Posterior cingulate gyrus (tissue), 11 donors: ENCODE measurements at regions not wholly inside any gene's neighbourhood (a gene's known extent, or its start where the extent isn't known, plus 50 kb on each side); places are given as distances from the start of the nearest gene placed in this dataset.
"Not testable (repeated sequence)": the region's sequence is repeated elsewhere in the genome, so short reads cannot be mapped to it uniquely, and the experiment has no call there.

Experiments
- DNase-seq, 10 donors: peaks; one replicate each; pipeline versions ENCODE4 v3.0.0 to v3.0.0-alpha.2; 2020 to 2021; ENCODE audit warnings: mixed read lengths in 3 of 10
- intact Hi-C: fragments of 100-400 bp; cut with DNase I; formaldehyde crosslinking; loops from one replicate; pipeline ENCODE4 v1.15.1; 2023

DNA sequence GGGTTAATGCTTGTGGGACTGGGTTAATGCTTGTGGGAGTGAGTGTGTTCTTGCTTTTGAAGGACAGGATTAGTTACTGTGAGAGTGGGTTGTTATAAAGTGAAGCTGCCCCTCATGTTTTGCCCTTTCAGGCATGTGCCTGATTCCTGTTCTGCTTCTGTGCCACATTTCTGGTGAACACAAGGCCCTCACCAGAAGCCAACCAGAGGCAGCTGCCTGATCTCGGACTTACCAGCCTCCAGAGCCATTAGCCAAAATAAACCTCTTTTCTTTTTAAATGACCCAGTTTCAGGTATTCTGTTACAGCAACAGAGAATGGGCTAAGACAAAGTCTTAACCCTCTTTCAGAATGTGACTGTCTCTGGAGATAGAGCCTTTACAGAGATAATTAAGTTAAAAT, 113.3 kb upstream of the TMTC4 start:
- intact Hi-C loops, result no loop called here
- DNase-seq, result no peak

GRCh38 chr13:100776686-100777085, 102.1 kb upstream of the TMTC4 start:
- intact Hi-C loops, DNase-seq: not testable (repeated sequence)

- no peak for DNase-seq
- intact Hi-C loops, result no loop called here
Measured at GRCh38 chr13:100773923-100774663, 99.5 kb upstream of the TMTC4 start.

DNA sequence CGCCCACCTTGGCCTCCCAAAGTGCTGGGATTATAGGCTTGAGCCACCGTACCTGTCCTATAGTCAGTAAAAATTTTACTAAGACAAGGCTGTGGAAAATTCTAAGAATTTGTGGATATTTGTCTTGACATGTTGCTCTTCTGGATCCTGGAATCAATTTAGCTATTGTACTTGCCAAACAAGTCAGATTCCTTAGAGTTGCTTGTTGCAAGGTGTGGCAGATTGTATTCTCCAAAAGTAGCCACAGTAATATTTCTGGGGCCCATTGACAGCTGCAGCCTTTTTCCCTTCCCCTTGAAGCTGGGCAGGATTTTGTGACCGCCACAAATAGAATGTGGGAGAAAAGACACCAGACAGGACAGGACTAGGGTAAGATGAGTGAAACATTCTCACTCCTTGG, 98.8 kb upstream of the TMTC4 start:
- no peak for DNase-seq
- intact Hi-C loops, result no loop called here

DNA sequence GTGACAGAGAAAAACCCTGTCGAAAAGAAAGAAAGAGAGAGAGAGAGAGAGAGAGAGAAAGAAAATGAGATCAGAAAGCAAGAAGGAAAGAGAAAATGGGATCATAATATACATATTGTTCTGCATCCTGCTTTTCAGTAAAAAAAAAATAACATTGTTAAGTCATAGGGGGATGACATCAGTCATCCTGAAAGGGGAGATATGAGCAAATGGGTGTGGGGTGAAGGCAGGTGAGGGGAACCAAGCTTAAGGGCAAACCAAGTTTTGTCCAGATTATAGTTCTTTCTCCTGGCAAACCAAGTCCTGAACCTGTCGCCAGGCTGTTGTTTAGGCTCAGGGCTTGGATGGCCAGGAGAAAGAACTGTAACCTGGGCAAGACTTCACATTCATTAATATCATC, 92.6 kb upstream of the TMTC4 start:
- intact Hi-C loops, result no loop called here
- DNase-seq, result no peak

- DNase-seq, intact Hi-C loops: not testable (repeated sequence)
Measured at GRCh38 chr13:100766570-100766969, 92.0 kb upstream of the TMTC4 start.

GRCh38 chr13:100764937-100765336, 90.3 kb upstream of the TMTC4 start:
- DNase-seq, result no peak

GRCh38 chr13:100762126-100762525, 87.5 kb upstream of the TMTC4 start:
- DNase-seq, intact Hi-C loops: not testable (repeated sequence)

More at GRCh38 chr13:100764937-100765336, 90.3 kb upstream of the TMTC4 start:
- intact Hi-C loops, result no loop called here

DNA sequence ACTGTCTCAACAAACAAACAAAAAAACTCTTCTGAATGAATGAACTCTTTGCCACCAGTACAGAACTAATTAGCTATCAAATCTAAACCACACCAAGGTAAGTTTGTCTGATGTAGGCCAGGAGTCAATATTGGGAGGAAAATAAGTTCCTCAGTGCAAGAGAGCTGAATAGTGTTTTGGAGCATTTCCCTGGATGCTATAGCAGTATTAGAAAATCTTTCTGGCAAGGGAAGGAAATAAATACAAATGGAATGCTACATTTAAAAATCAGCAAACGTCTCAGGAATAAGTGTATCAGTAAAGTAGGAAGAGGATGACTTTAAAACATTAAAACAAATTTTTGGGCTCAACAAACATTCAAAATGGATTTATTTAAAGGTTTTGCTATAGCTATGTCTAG, 81.3 kb upstream of the TMTC4 start:
- DNase-seq, result no peak
- intact Hi-C loops, result no loop called here

GRCh38 chr13:100754459-100754858, 79.9 kb upstream of the TMTC4 start:
- intact Hi-C loops, result no loop called here
- DNase-seq, result no peak

DNA sequence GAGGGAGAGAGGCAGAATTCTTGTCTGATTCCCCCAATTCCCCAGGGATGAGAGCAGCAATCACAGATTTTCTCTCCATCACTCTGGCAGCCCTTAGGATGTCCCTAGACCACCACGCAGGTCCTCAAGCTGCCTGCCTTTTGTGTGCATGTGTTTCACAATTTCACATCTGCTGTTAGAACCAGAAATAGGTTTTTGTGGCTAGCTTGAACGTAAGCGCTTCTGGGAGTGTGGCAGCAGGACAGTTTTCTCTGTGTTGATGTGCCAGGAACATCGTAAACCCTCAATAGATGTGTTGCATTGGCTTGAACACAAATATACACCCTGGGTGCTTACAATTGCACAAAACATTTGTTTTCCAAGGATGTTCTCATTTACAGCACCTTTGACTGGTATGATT, 78.8 kb upstream of the TMTC4 start:
- DNase-seq, result peak in 2 of 10 donors; percentile 10 to 15
- intact Hi-C loops, result no loop called here

- DNase-seq, result peak in 6 of 10 donors; percentile 17 to 91 (median 48)
Measured at GRCh38 chr13:100751826-100752225, 77.2 kb upstream of the TMTC4 start.

GRCh38 chr13:100746953-100747683, 72.5 kb upstream of the TMTC4 start:
- DNase-seq, result no peak
- intact Hi-C loops, result no loop called here

More at GRCh38 chr13:100751826-100752225, 77.2 kb upstream of the TMTC4 start:
- intact Hi-C loops, result no loop called here

DNA sequence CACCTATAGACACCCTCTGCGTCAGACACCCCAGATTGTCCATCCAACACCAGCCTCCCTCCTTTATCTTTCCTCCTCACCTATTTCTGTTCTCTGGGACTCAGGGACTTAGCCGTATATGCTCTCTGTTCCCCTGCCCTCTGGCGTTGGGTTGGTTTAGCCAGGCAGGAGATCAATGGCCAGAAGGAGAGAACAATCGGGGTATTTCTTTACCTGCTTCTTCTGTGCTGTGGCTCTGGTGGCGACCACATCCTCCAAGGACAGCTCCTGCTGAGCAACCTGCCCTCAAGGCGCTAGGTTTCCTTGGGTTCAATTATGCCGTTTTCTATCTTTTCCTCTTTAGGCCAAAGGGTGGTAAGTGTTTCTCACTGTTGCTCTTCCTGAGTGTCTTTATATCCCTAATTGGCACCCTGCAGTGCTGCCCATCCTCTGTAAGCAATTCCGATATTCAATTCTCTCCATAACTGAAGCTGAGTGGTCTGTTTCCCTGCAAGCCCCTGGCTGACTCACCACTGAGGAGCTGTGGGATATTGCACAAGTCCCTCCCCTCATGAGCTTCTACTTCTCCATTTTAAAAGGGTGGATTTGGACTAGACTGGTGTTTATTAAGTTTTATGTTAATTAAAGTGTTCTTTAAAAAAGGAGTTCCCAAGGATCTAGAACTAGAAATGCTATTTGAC, 63.7 kb upstream of the TMTC4 start:
- no peak for DNase-seq
- intact Hi-C loops, result no loop called here

DNA sequence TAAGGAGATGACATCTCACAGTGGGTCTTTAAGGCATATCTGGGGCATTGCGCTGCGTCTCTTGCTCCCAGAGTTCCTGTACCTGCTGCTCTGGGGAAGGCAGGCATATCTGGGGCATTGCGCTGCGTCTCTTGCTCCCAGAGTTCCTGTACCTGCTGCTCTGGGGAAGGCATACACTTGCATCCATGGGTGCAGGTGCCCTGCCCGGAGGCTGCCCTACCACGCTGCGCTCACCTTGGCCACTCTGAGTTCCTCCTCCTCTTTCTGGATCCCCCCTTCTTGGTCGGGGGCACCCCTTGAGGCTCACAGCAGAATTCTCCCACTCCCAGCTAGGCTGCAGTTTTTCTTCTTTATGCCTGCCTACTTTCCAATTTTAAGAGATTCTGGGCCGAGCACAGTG, 60.9 kb upstream of the TMTC4 start:
- DNase-seq, result no peak
- intact Hi-C loops, result no loop called here

- intact Hi-C loops, result no loop called here
Measured at GRCh38 chr13:100734194-100734720, 59.7 kb upstream of the TMTC4 start.

DNA sequence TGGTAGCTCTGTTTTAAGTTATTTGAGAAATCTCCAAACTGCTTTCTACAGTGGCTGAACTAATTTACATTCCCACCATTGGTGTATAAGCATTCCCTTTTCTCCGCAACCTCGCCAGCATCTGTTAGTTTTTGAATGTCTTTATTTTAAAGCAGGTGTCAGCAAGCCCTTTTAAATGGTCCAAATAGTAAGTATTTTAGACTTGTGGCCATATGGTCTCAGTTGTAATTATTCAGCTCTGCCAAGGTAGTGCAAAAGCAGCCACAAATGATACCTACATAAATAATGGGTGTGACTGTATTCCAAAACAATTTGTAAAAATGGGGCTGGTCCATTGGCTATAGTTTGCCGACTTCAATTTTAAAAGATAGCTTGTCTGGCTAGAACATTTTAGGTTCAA, 58.7 kb upstream of the TMTC4 start:
- intact Hi-C loops, result no loop called here
- no peak for DNase-seq

More at GRCh38 chr13:100734194-100734720, 59.7 kb upstream of the TMTC4 start:
- no peak for DNase-seq

DNA sequence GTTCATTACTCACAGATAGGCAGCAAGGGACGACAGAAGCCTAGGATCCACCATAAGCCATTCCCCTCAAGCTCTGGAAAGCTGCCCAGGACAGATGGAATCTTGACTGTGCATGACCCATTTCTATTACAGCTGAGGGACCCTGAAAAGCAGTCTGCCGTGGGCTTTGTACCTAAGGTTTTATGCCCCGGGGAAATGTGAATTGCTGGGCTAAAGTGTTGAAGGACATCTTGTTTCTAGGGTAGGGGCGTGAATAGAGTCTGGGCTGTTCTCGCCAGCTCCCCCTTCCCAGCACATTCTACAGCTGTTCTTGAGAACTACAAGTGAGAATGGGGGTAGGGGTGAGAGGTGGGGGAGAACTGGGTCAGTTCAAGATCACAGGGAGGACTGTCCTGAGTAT, 53.6 kb upstream of the TMTC4 start:
- DNase-seq, result no peak
- intact Hi-C loops, result no loop called here

DNA sequence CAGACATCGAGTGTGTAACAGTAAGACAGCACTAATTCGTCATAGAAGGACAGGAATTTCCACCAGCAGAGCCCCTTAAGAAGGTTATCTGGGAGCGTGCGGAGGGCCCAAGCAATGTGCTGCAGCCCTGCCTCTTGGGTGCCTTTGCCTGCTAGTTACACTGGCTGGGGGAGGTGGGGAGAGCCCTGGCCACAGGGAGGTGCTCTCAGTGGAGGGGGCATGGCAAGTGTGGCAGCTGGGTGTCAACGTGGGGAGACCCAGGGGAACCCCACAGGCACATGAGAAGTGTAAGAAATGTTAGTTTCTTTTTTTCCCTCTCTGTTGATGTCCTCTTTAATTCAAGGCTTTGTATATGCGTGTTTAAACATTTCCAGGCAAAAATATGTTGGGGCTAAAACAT, 50.9 kb upstream of the TMTC4 start:
- DNase-seq, result no peak
- intact Hi-C loops, result no loop called here

GRCh38 chr13:100724568-100724967, 50.0 kb upstream of the TMTC4 start:
- intact Hi-C loops, result no loop called here
- no peak for DNase-seq
